H1 (cell line): ENCODE measurements at regions not wholly inside any gene's neighbourhood (a gene's known extent, or its start where the extent isn't known, plus 50 kb on each side); places are given as distances from the start of the nearest gene placed in this dataset.

Experiments used
- CTCF ChIA-PET: fragments of 300-600 bp; sonication (Branson Sonifier 250); formaldehyde crosslinking; loops from one replicate; lab custom pipeline; 2021; ENCODE audit not compliant: partially characterized antibody; lab: Charles Lee
- POLR2A ChIA-PET: fragments of 300-600 bp; sonication (Branson Sonifier 250); formaldehyde crosslinking; loops from one replicate; lab custom pipeline; 2021; ENCODE audit warnings: inconsistent platforms; ENCODE audit not compliant: partially characterized antibody; lab: Charles Lee
- DNase-seq, 2 experiments: peaks; one replicate each; pipeline versions ENCODE4 v3.0.0 to v3.0.0-alpha.2; 2010 to 2022; ENCODE audit warnings: low spot score in 2 of 2, low read depth in 1 of 2, mixed read lengths in 1 of 2
- FAIRE-seq: peaks from 2 replicates; lab custom pipeline; 2011; peaks lifted over from hg19 to GRCh38; lab: Jason Lieb, UNC
- H2AFZ ChIP-seq: 2 replicates; pipeline ENCODE4 v1.8.1; 2012; ENCODE audit warnings: low read length, inconsistent platforms
- H2AK5ac ChIP-seq: 2 replicates; pipeline ENCODE4 v1.6.1; 2013; ENCODE audit warnings: low read depth, low read length
- H2BK120ac ChIP-seq: replicated peaks from 2 replicates; pipeline ENCODE3; 2013; ENCODE audit warnings: low read depth, low read length, inconsistent platforms
- H2BK12ac ChIP-seq: 2 replicates; pipeline ENCODE4 v1.6.1; 2013; ENCODE audit warnings: low read depth, low read length
- H2BK15ac ChIP-seq: 2 replicates; pipeline ENCODE4 v1.6.1; 2013; ENCODE audit warnings: low read length
- H2BK20ac ChIP-seq: 2 replicates; pipeline ENCODE4 v1.6.1; 2013; ENCODE audit warnings: low read length
- H2BK5ac ChIP-seq: 2 replicates; pipeline ENCODE4 v1.6.1; 2013; ENCODE audit warnings: low read depth, low read length
- H3K14ac ChIP-seq: 2 replicates; pipeline ENCODE4 v1.6.1; 2013; ENCODE audit warnings: inconsistent platforms; ENCODE audit not compliant: insufficient read length
- H3K18ac ChIP-seq: 2 replicates; pipeline ENCODE4 v1.6.1; 2013; ENCODE audit warnings: low read length; ENCODE audit errors: extremely low read depth
- H3K23ac ChIP-seq: 2 replicates; pipeline ENCODE4 v1.6.1; 2013; ENCODE audit warnings: inconsistent platforms; ENCODE audit not compliant: insufficient read length
- H3K23me2 ChIP-seq: 2 replicates; pipeline ENCODE4 v1.6.1; 2013; ENCODE audit warnings: low read depth, low read length
- H3K27ac ChIP-seq: 2 replicates; pipeline ENCODE4 v1.6.1; 2011; ENCODE audit warnings: low read depth, low read length, inconsistent platforms
- H3K27me3 ChIP-seq, 4 experiments: replicated peaks in 1 of 4; 1 replicate in 1 of 4; 2 replicates in 3 of 4; pipeline versions ENCODE4 v1.6.1 to v1.8.1; 2011 to 2013; ENCODE audit warnings: low read length in 3 of 4, mild to moderate bottlenecking in 3 of 4, inconsistent platforms in 2 of 4, mixed read lengths in 2 of 4, moderate library complexity in 1 of 4; ENCODE audit not compliant: control insufficient read depth in 3 of 4, insufficient read depth in 3 of 4; ENCODE audit errors: extremely low read depth in 1 of 4
- H3K36me3 ChIP-seq, 4 experiments: 2 replicates each; pipeline versions ENCODE4 v1.6.1 to v1.8.1; 2011 to 2013; ENCODE audit warnings: mild to moderate bottlenecking in 4 of 4, low read length in 3 of 4, moderate library complexity in 2 of 4, control low read depth in 1 of 4, inconsistent platforms in 1 of 4; ENCODE audit not compliant: insufficient read depth in 4 of 4, control insufficient read depth in 2 of 4
- H3K4ac ChIP-seq: replicated peaks from 2 replicates; pipeline ENCODE3; 2013; ENCODE audit warnings: low read length, low read depth, mixed read lengths, inconsistent platforms; ENCODE audit not compliant: insufficient read length
- H3K4me1 ChIP-seq, 4 experiments: replicated peaks in 1 of 4; 1 replicate in 1 of 4; 2 replicates in 3 of 4; pipeline versions ENCODE4 v1.6.1 to v1.8.1; 2011 to 2013; ENCODE audit warnings: low read length in 3 of 4, inconsistent platforms in 2 of 4, mixed read lengths in 1 of 4; ENCODE audit not compliant: insufficient read depth in 4 of 4, control insufficient read depth in 3 of 4
- H3K4me2 ChIP-seq, 2 experiments: 2 replicates each; pipeline versions ENCODE4 v1.6.1 to v1.8.1; 2011 to 2013; ENCODE audit warnings: low read depth in 2 of 2, low read length in 2 of 2, control low read depth in 1 of 2, inconsistent platforms in 1 of 2, mild to moderate bottlenecking in 1 of 2; ENCODE audit not compliant: insufficient read depth in 1 of 2
- H3K4me3 ChIP-seq, 4 experiments: fragments of 200-600, 300-600 bp in 1 of 4; sonication (generic), shearing (Covaris generic), sonication (Bioruptor Twin) in 1 of 4; 2 replicates each; pipeline versions ENCODE4 v1.5.1 to v1.8.1; 2011 to 2016; ENCODE audit warnings: low read length in 4 of 4, low read depth in 3 of 4, control low read depth in 2 of 4, inconsistent platforms in 2 of 4, mild to moderate bottlenecking in 2 of 4, mixed read lengths in 1 of 4, moderate library complexity in 1 of 4; ENCODE audit not compliant: insufficient read depth in 2 of 4; ENCODE audit errors: extremely low read depth in 1 of 4
- H3K56ac ChIP-seq: replicated peaks from 2 replicates; pipeline ENCODE3; 2013; ENCODE audit warnings: low read depth, mild to moderate bottlenecking, mixed read lengths, low read length, inconsistent platforms; ENCODE audit not compliant: insufficient read length
- H3K79me1 ChIP-seq: 2 replicates; pipeline ENCODE4 v1.6.1; 2013; ENCODE audit warnings: low read depth, low read length, control low read depth
- H3K79me2 ChIP-seq, 2 experiments: 2 replicates each; pipeline versions ENCODE4 v1.6.1 to v1.8.1; 2012 to 2013; ENCODE audit warnings: low read length in 2 of 2, mild to moderate bottlenecking in 2 of 2, inconsistent platforms in 1 of 2; ENCODE audit not compliant: insufficient read depth in 2 of 2, control insufficient read depth in 1 of 2
- H3K9ac ChIP-seq, 4 experiments: replicated peaks in 1 of 4; 1 replicate in 1 of 4; 2 replicates in 3 of 4; pipeline versions ENCODE4 v1.6.1 to v1.8.1; 2011 to 2013; ENCODE audit warnings: low read depth in 3 of 4, low read length in 3 of 4, control low read depth in 2 of 4, mild to moderate bottlenecking in 2 of 4, moderate library complexity in 2 of 4, inconsistent platforms in 1 of 4; ENCODE audit errors: extremely low read depth in 1 of 4
- H3K9me3 ChIP-seq, 2 experiments: 2 replicates each; pipeline versions ENCODE4 v1.6.1 to v1.8.1; 2012 to 2013; ENCODE audit warnings: mild to moderate bottlenecking in 2 of 2, moderate library complexity in 2 of 2, control low read depth in 1 of 2, inconsistent platforms in 1 of 2, low read depth in 1 of 2, low read length in 1 of 2, mixed read lengths in 1 of 2; ENCODE audit not compliant: insufficient read depth in 2 of 2
- H4K20me1 ChIP-seq, 2 experiments: replicated peaks in 1 of 2; 2 replicates each; pipeline versions ENCODE3 to v1.8.1; 2011 to 2013; ENCODE audit warnings: inconsistent platforms in 2 of 2, low read length in 2 of 2, mild to moderate bottlenecking in 1 of 2; ENCODE audit not compliant: insufficient read depth in 2 of 2, control insufficient read depth in 1 of 2
- H4K5ac ChIP-seq: 2 replicates; pipeline ENCODE4 v1.6.1; 2013; ENCODE audit warnings: low read length, low read depth, mixed read lengths, inconsistent platforms; ENCODE audit not compliant: insufficient read length
- H4K8ac ChIP-seq: 2 replicates; pipeline ENCODE4 v1.8.0; 2013; ENCODE audit warnings: mild to moderate bottlenecking, moderate library complexity, low read length, inconsistent platforms; ENCODE audit not compliant: insufficient read depth; ENCODE audit errors: extremely low read depth
- H4K91ac ChIP-seq: replicated peaks from 2 replicates; pipeline ENCODE3; 2013; ENCODE audit warnings: low read length, mixed read lengths, inconsistent platforms; ENCODE audit not compliant: insufficient read length
- CBX5 ChIP-seq: fragments of 300-800, 300-1000 bp; sonication (generic); IDR thresholded peaks from 2 replicates; pipeline ENCODE4 v1.7.1; 2016; ENCODE audit warnings: antibody characterized with exemption, low read length, low read depth
- GABPA ChIP-seq: IDR thresholded peaks from 2 replicates; pipeline ENCODE4 v1.6.1; 2011; ENCODE audit warnings: mild to moderate bottlenecking, low read length, moderate library complexity, borderline replicate concordance; ENCODE audit not compliant: insufficient read depth
- POU5F1 ChIP-seq: IDR thresholded peaks from 2 replicates; pipeline ENCODE4 v1.6.1; 2011; ENCODE audit warnings: low read depth, mild to moderate bottlenecking, low read length, moderate library complexity
- WGBS, 2 experiments: shearing (Covaris generic) in 1 of 2; methylation state at CpG; one replicate each; pipeline versions ENCODE4 v1.1.6 to v1.1.7; 2013 to 2015; ENCODE audit warnings: low lambda C conversion rate in 2 of 2, mixed read lengths in 2 of 2, inconsistent platforms in 1 of 2, low coverage in 1 of 2, missing lambda C conversion rate in 1 of 2; ENCODE audit not compliant: insufficient replicate concordance in 2 of 2, insufficient coverage in 1 of 2, insufficient read length in 1 of 2; ENCODE audit errors: extremely low coverage in 1 of 2, missing lambda C conversion rate in 1 of 2; 5-methylcytosine and 5-hydroxymethylcytosine counted together

GRCh38 chr12:28645436-28645835, 455.2 kb downstream of the CCDC91 start:
- 92% methylated on average over 8 of the region's 8 CpGs; no CpG with 5 or more reads in 1 of the 2 experiments for WGBS, 2 experiments

More at GRCh38 chr12:28645436-28645835, 455.2 kb downstream of the CCDC91 start:
- Histone ChIP-seq H3K4me2 (no peak overlapping the region), H4K20me1 (no peaks in the 10 kb centered on the region), H3K18ac (no peak overlapping the region), H3K14ac (no peak overlapping the region), H4K5ac (no peak overlapping the region), H2BK120ac (no peak overlapping the region), H2AK5ac (no peak overlapping the region), H3K56ac (no peak overlapping the region), H2BK20ac (no peak overlapping the region), H3K36me3 (no peaks in the 10 kb centered on the region), H2BK15ac (no peak overlapping the region), H2BK5ac (no peak overlapping the region), H3K79me1 (no peaks in the 10 kb centered on the region), H3K79me2 (no peaks in the 10 kb centered on the region), H2BK12ac (no peak overlapping the region), H4K8ac (no peak overlapping the region), H3K23ac (no peak overlapping the region), H4K91ac (no peak overlapping the region), H3K9ac (no peak overlapping the region), H3K4me3 (no peak overlapping the region), H3K23me2 (no peaks in the 10 kb centered on the region), H3K27me3 (no peaks in the 10 kb centered on the region), H3K9me3 (no peaks in the 10 kb centered on the region; a peak in 1 of 4 replicates), H3K4me1 (peaks cover 0 to 3% (median 1%) of the 10 kb centered on the region in 4 experiments; a peak in 1 of 7 replicates), H3K4ac (no peak overlapping the region), H2AFZ (peak overlapping the region; percentile 32; the same call in 1 of the 2 replicates), H3K27ac (no peak overlapping the region)
- no peak for DNase-seq
- no peak for FAIRE-seq
- POLR2A ChIA-PET: no interaction called here
- TF ChIP-seq POU5F1 (no peak), CBX5 (no peak), GABPA (no peak)
- CTCF ChIA-PET: no interaction called here
